GM12878 (cell line): ENCODE measurements at regions not wholly inside any gene's neighbourhood (a gene's known extent, or its start where the extent isn't known, plus 50 kb on each side); places are given as distances from the start of the nearest gene placed in this dataset.

ENCODE experiments used
- CHD2 ChIP-seq: IDR thresholded peaks from 2 replicates; pipeline ENCODE4 v1.6.1; 2011; ENCODE audit warnings: low read depth, low read length, improper control_type of control experiment, borderline replicate concordance
- CREB1 ChIP-seq: IDR thresholded peaks from 2 replicates; pipeline ENCODE4 v1.6.1; 2012; ENCODE audit warnings: low read depth, mild to moderate bottlenecking, inconsistent platforms
- TF ChIP-seq, protein P1 (sequence below): IDR thresholded peaks from 2 replicates; pipeline ENCODE4 v1.6.1; 2011; ENCODE audit warnings: borderline replicate concordance, low read depth, mild to moderate bottlenecking, moderate library complexity, mixed read lengths, low read length; ENCODE audit not compliant: insufficient read depth; ENCODE audit errors: extremely low read length
- TF ChIP-seq, protein P2 (sequence below): IDR thresholded peaks from 2 replicates; pipeline ENCODE4 v1.6.1; 2012; ENCODE audit warnings: improper control_type of control experiment, low read depth, low read length; ENCODE audit not compliant: insufficient replicate concordance

DNA sequence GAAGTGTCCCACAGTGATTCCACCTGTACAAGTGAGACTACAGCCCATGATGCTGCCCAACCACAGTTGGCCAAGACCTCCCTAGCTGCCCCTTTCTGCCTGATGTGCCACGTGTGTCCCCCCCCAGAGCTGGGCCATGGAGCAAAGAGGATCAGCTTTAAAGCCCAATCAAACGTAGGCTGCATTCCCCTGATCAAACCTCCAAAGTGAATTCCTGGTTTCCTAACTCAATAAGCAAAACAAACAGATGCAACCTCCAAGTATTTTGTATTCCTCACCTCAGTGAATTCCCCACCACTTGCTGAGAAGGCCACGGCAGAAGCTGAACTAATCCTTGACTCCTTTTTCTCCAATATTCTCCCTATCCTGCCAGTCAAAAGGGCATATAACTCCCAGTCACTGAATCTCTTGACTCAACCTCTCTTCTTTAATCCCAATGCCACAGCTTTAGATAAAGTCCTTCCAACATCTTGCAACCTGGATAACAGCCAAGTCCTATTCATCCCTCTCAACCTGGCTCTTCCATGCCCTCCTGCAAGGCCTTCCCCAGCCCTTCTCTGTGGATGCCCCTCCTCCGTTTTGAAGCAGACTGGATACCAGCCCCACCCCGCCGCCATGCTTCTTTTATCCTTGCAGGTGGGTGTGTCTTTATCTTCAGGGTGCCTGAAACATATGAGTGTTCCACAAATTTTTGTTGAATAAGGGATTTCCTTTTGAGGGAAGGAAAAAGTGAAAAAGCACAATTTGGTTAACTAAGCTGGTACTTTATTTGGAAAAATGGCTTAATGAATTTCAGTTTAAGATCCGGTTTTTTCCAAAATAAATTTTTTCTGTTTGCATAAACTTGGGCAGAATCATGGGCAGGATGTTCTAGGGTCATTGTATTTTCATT lies 285.2 kb upstream of the MKLN1 start (continued):
- TF ChIP-seq CREB1: no peak
- TF ChIP-seq, protein P1, sequence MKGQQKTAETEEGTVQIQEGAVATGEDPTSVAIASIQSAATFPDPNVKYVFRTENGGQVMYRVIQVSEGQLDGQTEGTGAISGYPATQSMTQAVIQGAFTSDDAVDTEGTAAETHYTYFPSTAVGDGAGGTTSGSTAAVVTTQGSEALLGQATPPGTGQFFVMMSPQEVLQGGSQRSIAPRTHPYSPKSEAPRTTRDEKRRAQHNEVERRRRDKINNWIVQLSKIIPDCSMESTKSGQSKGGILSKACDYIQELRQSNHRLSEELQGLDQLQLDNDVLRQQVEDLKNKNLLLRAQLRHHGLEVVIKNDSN: no peak
- TF ChIP-seq, protein P2, sequence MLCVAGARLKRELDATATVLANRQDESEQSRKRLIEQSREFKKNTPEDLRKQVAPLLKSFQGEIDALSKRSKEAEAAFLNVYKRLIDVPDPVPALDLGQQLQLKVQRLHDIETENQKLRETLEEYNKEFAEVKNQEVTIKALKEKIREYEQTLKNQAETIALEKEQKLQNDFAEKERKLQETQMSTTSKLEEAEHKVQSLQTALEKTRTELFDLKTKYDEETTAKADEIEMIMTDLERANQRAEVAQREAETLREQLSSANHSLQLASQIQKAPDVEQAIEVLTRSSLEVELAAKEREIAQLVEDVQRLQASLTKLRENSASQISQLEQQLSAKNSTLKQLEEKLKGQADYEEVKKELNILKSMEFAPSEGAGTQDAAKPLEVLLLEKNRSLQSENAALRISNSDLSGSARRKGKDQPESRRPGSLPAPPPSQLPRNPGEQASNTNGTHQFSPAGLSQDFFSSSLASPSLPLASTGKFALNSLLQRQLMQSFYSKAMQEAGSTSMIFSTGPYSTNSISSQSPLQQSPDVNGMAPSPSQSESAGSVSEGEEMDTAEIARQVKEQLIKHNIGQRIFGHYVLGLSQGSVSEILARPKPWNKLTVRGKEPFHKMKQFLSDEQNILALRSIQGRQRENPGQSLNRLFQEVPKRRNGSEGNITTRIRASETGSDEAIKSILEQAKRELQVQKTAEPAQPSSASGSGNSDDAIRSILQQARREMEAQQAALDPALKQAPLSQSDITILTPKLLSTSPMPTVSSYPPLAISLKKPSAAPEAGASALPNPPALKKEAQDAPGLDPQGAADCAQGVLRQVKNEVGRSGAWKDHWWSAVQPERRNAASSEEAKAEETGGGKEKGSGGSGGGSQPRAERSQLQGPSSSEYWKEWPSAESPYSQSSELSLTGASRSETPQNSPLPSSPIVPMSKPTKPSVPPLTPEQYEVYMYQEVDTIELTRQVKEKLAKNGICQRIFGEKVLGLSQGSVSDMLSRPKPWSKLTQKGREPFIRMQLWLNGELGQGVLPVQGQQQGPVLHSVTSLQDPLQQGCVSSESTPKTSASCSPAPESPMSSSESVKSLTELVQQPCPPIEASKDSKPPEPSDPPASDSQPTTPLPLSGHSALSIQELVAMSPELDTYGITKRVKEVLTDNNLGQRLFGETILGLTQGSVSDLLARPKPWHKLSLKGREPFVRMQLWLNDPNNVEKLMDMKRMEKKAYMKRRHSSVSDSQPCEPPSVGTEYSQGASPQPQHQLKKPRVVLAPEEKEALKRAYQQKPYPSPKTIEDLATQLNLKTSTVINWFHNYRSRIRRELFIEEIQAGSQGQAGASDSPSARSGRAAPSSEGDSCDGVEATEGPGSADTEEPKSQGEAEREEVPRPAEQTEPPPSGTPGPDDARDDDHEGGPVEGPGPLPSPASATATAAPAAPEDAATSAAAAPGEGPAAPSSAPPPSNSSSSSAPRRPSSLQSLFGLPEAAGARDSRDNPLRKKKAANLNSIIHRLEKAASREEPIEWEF: no peak
- TF ChIP-seq CHD2: no peak
